ENCODE measurements at regions not wholly inside any gene's neighbourhood (a gene's known extent, or its start where the extent isn't known, plus 50 kb on each side); places are given as distances from the start of the nearest gene placed in this dataset.

DNA sequence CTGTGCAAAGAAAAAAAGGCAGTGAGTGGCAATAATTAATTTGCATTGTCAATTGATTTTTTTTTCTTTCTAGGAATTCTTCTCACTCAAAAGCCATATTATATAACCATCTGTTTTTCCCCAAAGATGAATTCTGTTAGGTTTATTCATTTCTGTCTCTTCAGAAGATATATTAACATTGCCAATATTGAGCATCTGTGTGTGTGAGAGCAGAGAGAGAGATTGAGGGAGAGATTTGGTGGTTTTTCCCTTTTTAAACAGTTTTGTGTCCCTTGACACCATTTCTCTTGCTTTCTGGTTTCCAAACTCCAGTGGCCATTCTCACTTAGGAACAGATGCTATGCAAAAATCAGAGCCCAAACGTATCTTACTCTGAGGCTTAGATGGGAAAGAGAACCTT lies 112.5 kb downstream of the LACC1 start:
- H3K9ac ChIP-seq (ENCODE audit: low read length) = no peak overlapping the region
- H3K4me3 ChIP-seq (ENCODE audit: low read length) = no peak overlapping the region
- peaks cover 3% of the 10 kb centered on the region for H3K4me1 ChIP-seq (ENCODE audit: control insufficient read depth, low read depth, low read length)
- H3K4me2 ChIP-seq (ENCODE audit: low read length) = no peak overlapping the region
- H2BK120ac ChIP-seq (ENCODE audit: low read depth, low read length) = no peak overlapping the region
- no peak overlapping the region for H2BK5ac ChIP-seq (ENCODE audit: low read length)
- H2AK5ac ChIP-seq (ENCODE audit: low read length) = no peak overlapping the region
- no peak overlapping the region for H4K8ac ChIP-seq (ENCODE audit: low read depth, low read length)
- H3K4ac ChIP-seq (ENCODE audit: low read depth, low read length) = no peak overlapping the region
- no peaks in the 10 kb centered on the region for H3K79me1 ChIP-seq (ENCODE audit: low read length)
- H3K27ac ChIP-seq (ENCODE audit: low read depth, low read length) = no peak overlapping the region
- no peak overlapping the region for H3K56ac ChIP-seq (ENCODE audit: low read length)
- H3K79me2 ChIP-seq (ENCODE audit: control insufficient read depth, insufficient read depth, low read length) = no peaks in the 10 kb centered on the region
- no peaks in the 10 kb centered on the region for H3K27me3 ChIP-seq (ENCODE audit: insufficient read depth, low read length, poor library complexity)
- H3K36me3 ChIP-seq (ENCODE audit: control insufficient read depth, insufficient read depth, low read length) = no peaks in the 10 kb centered on the region
- no peak overlapping the region for H3K18ac ChIP-seq (ENCODE audit: low read length)
- whole genome bisulfite sequencing (ENCODE audit: extremely low coverage, insufficient coverage, low lambda C conversion rate) = no CpG with 5 or more reads among the region's 1 CpG
- no peak overlapping the region for H3K23ac ChIP-seq (ENCODE audit: low read length)
- no peak overlapping the region for H4K5ac ChIP-seq (ENCODE audit: low read length)
- no peak overlapping the region for H2BK15ac ChIP-seq (replicated peaks; ENCODE audit: low read depth)
- DNase-seq = no peak

- Histone ChIP-seq H3K27me3 (ENCODE audit: insufficient read depth, low read length, poor library complexity) (no peaks in the 10 kb centered on the region), H3K4ac (ENCODE audit: low read depth, low read length) (no peak overlapping the region), H3K27ac (ENCODE audit: low read depth, low read length) (no peak overlapping the region)
These were observed 115.5 kb downstream of the LACC1 start for GRCh38 chr13:43994999-43995859.

DNA sequence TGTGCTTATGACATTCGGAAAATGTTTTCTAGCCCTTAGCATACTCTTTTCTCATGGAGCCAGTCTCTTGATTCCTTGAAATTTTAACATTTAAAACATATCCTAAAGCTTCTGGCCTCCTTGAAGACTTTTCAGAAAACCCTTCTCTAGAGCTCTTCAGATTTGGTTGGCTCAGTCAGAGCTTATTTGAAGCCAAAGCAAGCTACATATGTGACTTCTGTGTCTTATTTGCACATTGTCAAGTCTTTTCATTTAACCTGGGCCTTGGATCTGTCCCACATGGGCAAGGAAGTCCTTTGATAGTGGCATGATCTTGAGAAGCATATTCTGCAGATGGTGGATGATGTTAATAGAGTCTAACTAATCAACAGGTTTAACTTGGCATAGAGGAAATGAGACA lies 116.5 kb downstream of the LACC1 start:
- Histone ChIP-seq H3K18ac (ENCODE audit: low read length) (no peak overlapping the region), H2BK5ac (ENCODE audit: low read length) (no peak overlapping the region), H3K27me3 (ENCODE audit: insufficient read depth, low read length, poor library complexity) (no peaks in the 10 kb centered on the region), H4K8ac (ENCODE audit: low read depth, low read length) (no peak overlapping the region), H3K4me1 (ENCODE audit: control insufficient read depth, low read depth, low read length) (peaks cover 3% of the 10 kb centered on the region), H3K9ac (ENCODE audit: low read length) (no peak overlapping the region), H3K36me3 (ENCODE audit: control insufficient read depth, insufficient read depth, low read length) (no peaks in the 10 kb centered on the region), H3K23ac (ENCODE audit: low read length) (no peak overlapping the region), H3K4me3 (ENCODE audit: low read length) (no peak overlapping the region), H3K79me2 (ENCODE audit: control insufficient read depth, insufficient read depth, low read length) (no peaks in the 10 kb centered on the region), H3K56ac (ENCODE audit: low read length) (no peak overlapping the region), H3K79me1 (ENCODE audit: low read length) (no peaks in the 10 kb centered on the region), H3K4me2 (ENCODE audit: low read length) (no peak overlapping the region), H3K27ac (ENCODE audit: low read depth, low read length) (no peak overlapping the region), H2BK120ac (ENCODE audit: low read depth, low read length) (no peak overlapping the region), H2BK15ac (replicated peaks; ENCODE audit: low read depth) (no peak overlapping the region), H4K5ac (ENCODE audit: low read length) (no peak overlapping the region), H3K4ac (ENCODE audit: low read depth, low read length) (no peak overlapping the region), H2AK5ac (ENCODE audit: low read length) (no peak overlapping the region)
- DNase-seq = no peak
- no CpG with 5 or more reads among the region's 1 CpG for WGBS (ENCODE audit: extremely low coverage, insufficient coverage, low lambda C conversion rate)

More at GRCh38 chr13:43994999-43995859, 115.5 kb downstream of the LACC1 start:
- Histone ChIP-seq H2BK120ac (ENCODE audit: low read depth, low read length) (no peak overlapping the region), H3K36me3 (ENCODE audit: control insufficient read depth, insufficient read depth, low read length) (no peaks in the 10 kb centered on the region), H2AK5ac (ENCODE audit: low read length) (no peak overlapping the region), H3K4me1 (ENCODE audit: control insufficient read depth, low read depth, low read length) (peaks cover 3% of the 10 kb centered on the region), H3K18ac (ENCODE audit: low read length) (no peak overlapping the region), H3K4me2 (ENCODE audit: low read length) (no peak overlapping the region), H4K5ac (ENCODE audit: low read length) (no peak overlapping the region), H2BK5ac (ENCODE audit: low read length) (no peak overlapping the region), H2BK15ac (replicated peaks; ENCODE audit: low read depth) (no peak overlapping the region), H3K4me3 (ENCODE audit: low read length) (no peak overlapping the region), H4K8ac (ENCODE audit: low read depth, low read length) (no peak overlapping the region), H3K79me2 (ENCODE audit: control insufficient read depth, insufficient read depth, low read length) (no peaks in the 10 kb centered on the region), H3K23ac (ENCODE audit: low read length) (no peak overlapping the region), H3K79me1 (ENCODE audit: low read length) (no peaks in the 10 kb centered on the region), H3K56ac (ENCODE audit: low read length) (no peak overlapping the region), H3K9ac (ENCODE audit: low read length) (no peak overlapping the region)
- no peak for DNase-seq
- WGBS (ENCODE audit: extremely low coverage, insufficient coverage, low lambda C conversion rate) = no CpG with 5 or more reads among the region's 7 CpGs

GRCh38 chr13:44003481-44003880 lies 123.8 kb downstream of the LACC1 start:
- Histone ChIP-seq H3K79me2 (ENCODE audit: control insufficient read depth, insufficient read depth, low read length) (no peaks in the 10 kb centered on the region), H3K36me3 (ENCODE audit: control insufficient read depth, insufficient read depth, low read length) (no peaks in the 10 kb centered on the region), H3K18ac (ENCODE audit: low read length) (no peak overlapping the region), H3K4me1 (ENCODE audit: control insufficient read depth, low read depth, low read length) (no peaks in the 10 kb centered on the region), H3K4me3 (ENCODE audit: low read length) (no peak overlapping the region), H3K56ac (ENCODE audit: low read length) (no peak overlapping the region), H3K9ac (ENCODE audit: low read length) (no peak overlapping the region), H4K8ac (ENCODE audit: low read depth, low read length) (no peak overlapping the region), H2BK120ac (ENCODE audit: low read depth, low read length) (no peak overlapping the region), H3K27me3 (ENCODE audit: insufficient read depth, low read length, poor library complexity) (no peaks in the 10 kb centered on the region), H2BK5ac (ENCODE audit: low read length) (no peak overlapping the region), H3K79me1 (ENCODE audit: low read length) (no peaks in the 10 kb centered on the region), H2AK5ac (ENCODE audit: low read length) (no peak overlapping the region), H3K27ac (ENCODE audit: low read depth, low read length) (no peak overlapping the region), H4K5ac (ENCODE audit: low read length) (no peak overlapping the region), H3K23ac (ENCODE audit: low read length) (no peak overlapping the region), H2BK15ac (replicated peaks; ENCODE audit: low read depth) (no peak overlapping the region), H3K4ac (ENCODE audit: low read depth, low read length) (no peak overlapping the region), H3K4me2 (ENCODE audit: low read length) (no peak overlapping the region)
- no CpG with 5 or more reads among the region's 2 CpGs for WGBS (ENCODE audit: extremely low coverage, insufficient coverage, low lambda C conversion rate)
- no peak for DNase-seq

DNA sequence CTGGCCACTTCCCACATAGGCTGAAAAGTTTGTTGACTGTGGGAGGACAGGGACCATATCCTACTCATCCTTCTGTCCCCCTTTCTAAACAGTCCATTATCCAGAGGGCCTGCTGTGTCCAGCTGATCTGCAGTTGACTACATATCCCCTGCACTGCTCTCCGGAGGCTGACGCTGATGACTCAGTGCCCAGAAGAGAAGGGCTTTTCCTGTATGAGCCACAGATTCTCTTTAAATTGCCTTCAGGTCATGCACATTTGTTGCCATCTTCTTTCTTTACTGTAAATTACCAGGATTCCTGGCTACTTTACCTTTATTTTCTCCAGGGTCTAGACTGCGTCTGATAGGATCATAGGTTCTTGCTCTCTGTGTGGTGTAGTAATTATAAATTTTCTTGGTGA lies 125.2 kb downstream of the LACC1 start:
- H4K5ac ChIP-seq (ENCODE audit: low read length) = no peak overlapping the region
- no peak overlapping the region for H2BK15ac ChIP-seq (replicated peaks; ENCODE audit: low read depth)
- H2AK5ac ChIP-seq (ENCODE audit: low read length) = no peak overlapping the region
- H2BK5ac ChIP-seq (ENCODE audit: low read length) = no peak overlapping the region
- WGBS (ENCODE audit: extremely low coverage, insufficient coverage, low lambda C conversion rate) = no CpG with 5 or more reads among the region's 3 CpGs
- no peak overlapping the region for H3K4me2 ChIP-seq (ENCODE audit: low read length)
- H3K27ac ChIP-seq (ENCODE audit: low read depth, low read length) = no peak overlapping the region
- no peak overlapping the region for H3K23ac ChIP-seq (ENCODE audit: low read length)
- no peak overlapping the region for H3K56ac ChIP-seq (ENCODE audit: low read length)
- no peak overlapping the region for H3K18ac ChIP-seq (ENCODE audit: low read length)
- H3K4me3 ChIP-seq (ENCODE audit: low read length) = no peak overlapping the region
- H3K36me3 ChIP-seq (ENCODE audit: control insufficient read depth, insufficient read depth, low read length) = no peaks in the 10 kb centered on the region
- H3K79me2 ChIP-seq (ENCODE audit: control insufficient read depth, insufficient read depth, low read length) = no peaks in the 10 kb centered on the region
- no peak overlapping the region for H2BK120ac ChIP-seq (ENCODE audit: low read depth, low read length)
- no peak for DNase-seq
- no peak overlapping the region for H3K9ac ChIP-seq (ENCODE audit: low read length)
- H3K4ac ChIP-seq (ENCODE audit: low read depth, low read length) = no peak overlapping the region
- H4K8ac ChIP-seq (ENCODE audit: low read depth, low read length) = no peak overlapping the region
- no peaks in the 10 kb centered on the region for H3K27me3 ChIP-seq (ENCODE audit: insufficient read depth, low read length, poor library complexity)
- no peaks in the 10 kb centered on the region for H3K4me1 ChIP-seq (ENCODE audit: control insufficient read depth, low read depth, low read length)
- no peaks in the 10 kb centered on the region for H3K79me1 ChIP-seq (ENCODE audit: low read length)

DNA sequence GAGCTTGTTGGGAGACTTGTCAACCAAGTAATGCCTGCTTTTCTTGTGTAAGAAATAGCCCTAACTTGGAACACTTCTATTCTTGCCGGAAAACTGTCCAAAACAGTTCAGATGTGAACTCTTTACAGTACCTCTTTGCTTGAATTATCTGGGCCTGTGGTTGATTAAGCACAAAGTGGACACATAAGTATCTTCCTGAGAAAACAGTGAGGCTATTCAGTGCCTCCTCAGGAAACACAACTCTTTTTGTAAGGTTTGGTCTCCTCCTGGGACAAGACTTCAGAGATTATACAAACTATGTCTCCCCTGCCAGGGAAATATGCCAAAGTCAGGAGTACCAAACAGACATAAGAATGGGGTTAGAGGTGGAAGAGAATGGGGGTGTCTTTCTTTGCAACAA lies 127.7 kb downstream of the LACC1 start:
- DNase-seq = no peak

More for the DNA sequence above, 127.7 kb downstream of the LACC1 start:
- Histone ChIP-seq H2AK5ac (ENCODE audit: low read length) (no peak overlapping the region), H3K4me3 (ENCODE audit: low read length) (no peak overlapping the region), H3K79me2 (ENCODE audit: control insufficient read depth, insufficient read depth, low read length) (no peaks in the 10 kb centered on the region), H3K9ac (ENCODE audit: low read length) (no peak overlapping the region), H3K18ac (ENCODE audit: low read length) (no peak overlapping the region), H3K27me3 (ENCODE audit: insufficient read depth, low read length, poor library complexity) (no peaks in the 10 kb centered on the region), H3K36me3 (ENCODE audit: control insufficient read depth, insufficient read depth, low read length) (no peaks in the 10 kb centered on the region), H3K4me1 (ENCODE audit: control insufficient read depth, low read depth, low read length) (no peaks in the 10 kb centered on the region), H2BK5ac (ENCODE audit: low read length) (no peak overlapping the region), H3K4ac (ENCODE audit: low read depth, low read length) (no peak overlapping the region), H2BK120ac (ENCODE audit: low read depth, low read length) (no peak overlapping the region), H4K8ac (ENCODE audit: low read depth, low read length) (no peak overlapping the region), H3K4me2 (ENCODE audit: low read length) (no peak overlapping the region), H4K5ac (ENCODE audit: low read length) (no peak overlapping the region), H3K79me1 (ENCODE audit: low read length) (no peaks in the 10 kb centered on the region), H3K27ac (ENCODE audit: low read depth, low read length) (no peak overlapping the region), H3K23ac (ENCODE audit: low read length) (no peak overlapping the region), H2BK15ac (replicated peaks; ENCODE audit: low read depth) (no peak overlapping the region), H3K56ac (ENCODE audit: low read length) (no peak overlapping the region)
- no CpG with 5 or more reads among the region's 1 CpG for WGBS (ENCODE audit: extremely low coverage, insufficient coverage, low lambda C conversion rate)
